PC-9 (cell line): ENCODE measurements at regions not wholly inside any gene's neighbourhood (a gene's known extent, or its start where the extent isn't known, plus 50 kb on each side); places are given as distances from the start of the nearest gene placed in this dataset.

ENCODE experiments used
- CTCF ChIP-seq: fragments of 200-600 bp; sonication (generic); conservative IDR thresholded peaks from 2 replicates; pipeline ENCODE4 v1.6.1; 2017; ENCODE audit warnings: mixed run types, antibody characterized with exemption, mild to moderate bottlenecking, moderate library complexity
- EZH2 ChIP-seq: fragments of 200-600 bp; sonication (generic); IDR thresholded peaks from 2 replicates; pipeline ENCODE4 v1.8.0; 2017; ENCODE audit warnings: antibody characterized with exemption, low read depth

GRCh38 chr1:212224102-212224501, 61.1 kb upstream of the PPP2R5A start:
- no peak for TF ChIP-seq EZH2
- no peak for TF ChIP-seq CTCF
